Renal cortical epithelial cell (primary cell): ENCODE measurements at regions not wholly inside any gene's neighbourhood (a gene's known extent, or its start where the extent isn't known, plus 50 kb on each side); places are given as distances from the start of the nearest gene placed in this dataset.

ENCODE experiments used
- DNase-seq: peaks from one replicate; pipeline ENCODE4 v3.0.0-alpha.2; 2011; ENCODE audit warnings: low read depth

- DNase-seq, result no peak
These were observed 109.8 kb downstream of the DDX1 start for GRCh38 chr2:15701341-15701907.

GRCh38 chr2:15701991-15702390, 110.3 kb downstream of the DDX1 start:
- DNase-seq, result no peak

GRCh38 chr2:15702452-15702851, 110.8 kb downstream of the DDX1 start:
- no peak for DNase-seq

GRCh38 chr2:15703365-15703869, 111.7 kb downstream of the DDX1 start:
- no peak for DNase-seq

GRCh38 chr2:15704086-15704787, 112.6 kb downstream of the DDX1 start:
- peak; percentile 29 for DNase-seq

- DNase-seq, result no peak
These were observed 113.1 kb downstream of the DDX1 start for GRCh38 chr2:15704788-15705115.

- no peak for DNase-seq
These were observed 113.6 kb downstream of the DDX1 start for GRCh38 chr2:15705310-15705709.

- no peak for DNase-seq
These were observed 114.2 kb downstream of the DDX1 start for GRCh38 chr2:15705839-15706386.

- no peak for DNase-seq
These were observed 114.8 kb downstream of the DDX1 start for GRCh38 chr2:15706424-15706823.

GRCh38 chr2:15706986-15707632, 115.4 kb downstream of the DDX1 start:
- no peak for DNase-seq

- DNase-seq, result no peak
These were observed 116.5 kb downstream of the DDX1 start for GRCh38 chr2:15708161-15708560.

GRCh38 chr2:15708865-15709820, 117.5 kb downstream of the DDX1 start:
- no peak for DNase-seq

- DNase-seq, result peak; percentile 65
These were observed 119.6 kb downstream of the DDX1 start for GRCh38 chr2:15711126-15711860.

- no peak for DNase-seq
These were observed 121.1 kb downstream of the DDX1 start for GRCh38 chr2:15712551-15713342.

GRCh38 chr2:15713475-15713874, 121.8 kb downstream of the DDX1 start:
- no peak for DNase-seq

GRCh38 chr2:15714002-15714401, 122.3 kb downstream of the DDX1 start:
- DNase-seq, result no peak

GRCh38 chr2:15714609-15715008, 122.9 kb downstream of the DDX1 start:
- peak; percentile 75 for DNase-seq

- DNase-seq, result no peak
These were observed 123.9 kb downstream of the DDX1 start for GRCh38 chr2:15715596-15715995.

- no peak for DNase-seq
These were observed 126.7 kb downstream of the DDX1 start for GRCh38 chr2:15718103-15718943.
